ENCODE measurements at regions not wholly inside any gene's neighbourhood (a gene's known extent, or its start where the extent isn't known, plus 50 kb on each side); places are given as distances from the start of the nearest gene placed in this dataset.

- DNase-seq (ENCODE audit: low spot score), result no peak
Observed at GRCh38 chr12:94749455-94749854, 99.1 kb upstream of the TMCC3 start.

- no peak for DNase-seq (ENCODE audit: low spot score)
Observed at GRCh38 chr12:94748726-94749421, 98.5 kb upstream of the TMCC3 start.

- no peak for DNase-seq (ENCODE audit: low spot score)
Observed at GRCh38 chr12:94745562-94745961, 95.2 kb upstream of the TMCC3 start.

GRCh38 chr12:94743174-94743573, 92.8 kb upstream of the TMCC3 start:
- no peak for DNase-seq (ENCODE audit: low spot score)

GRCh38 chr12:94740601-94741362, 90.4 kb upstream of the TMCC3 start:
- no peak for DNase-seq (ENCODE audit: low spot score)

- no peak for DNase-seq (ENCODE audit: low spot score)
Observed at GRCh38 chr12:94736820-94737219, 86.5 kb upstream of the TMCC3 start.

- DNase-seq (ENCODE audit: low spot score), result no peak
Observed at GRCh38 chr12:94736004-94736403, 85.6 kb upstream of the TMCC3 start.

GRCh38 chr12:94733727-94734126, 83.4 kb upstream of the TMCC3 start:
- no peak for DNase-seq (ENCODE audit: low spot score)

- DNase-seq (ENCODE audit: low spot score), result no peak
Observed at GRCh38 chr12:94732367-94732990, 82.1 kb upstream of the TMCC3 start.

GRCh38 chr12:94731733-94732360, 81.5 kb upstream of the TMCC3 start:
- DNase-seq (ENCODE audit: low spot score), result no peak

- no peak for DNase-seq (ENCODE audit: low spot score)
Observed at GRCh38 chr12:94730847-94731246, 80.5 kb upstream of the TMCC3 start.

- no peak for DNase-seq (ENCODE audit: low spot score)
Observed at GRCh38 chr12:94726236-94726835, 76.0 kb upstream of the TMCC3 start.

- DNase-seq (ENCODE audit: low spot score), result no peak
Observed at GRCh38 chr12:94725375-94726168, 75.2 kb upstream of the TMCC3 start.

- DNase-seq (ENCODE audit: low spot score), result no peak
Observed at GRCh38 chr12:94722664-94723063, 72.3 kb upstream of the TMCC3 start.

GRCh38 chr12:94721173-94721572, 70.8 kb upstream of the TMCC3 start:
- DNase-seq (ENCODE audit: low spot score), result no peak

- no peak for DNase-seq (ENCODE audit: low spot score)
Observed at GRCh38 chr12:94718114-94718513, 67.8 kb upstream of the TMCC3 start.

GRCh38 chr12:94717656-94718055, 67.3 kb upstream of the TMCC3 start:
- no peak for DNase-seq (ENCODE audit: low spot score)

- no peak for DNase-seq (ENCODE audit: low spot score)
Observed at GRCh38 chr12:94717108-94717507, 66.8 kb upstream of the TMCC3 start.

GRCh38 chr12:94716339-94716738, 66.0 kb upstream of the TMCC3 start:
- DNase-seq (ENCODE audit: low spot score), result no peak

- no peak for DNase-seq (ENCODE audit: low spot score)
Observed at GRCh38 chr12:94714378-94715114, 64.2 kb upstream of the TMCC3 start.

All from hepatic stellate cell (primary cell).